ENCODE measurements at regions not wholly inside any gene's neighbourhood (a gene's known extent, or its start where the extent isn't known, plus 50 kb on each side); places are given as distances from the start of the nearest gene placed in this dataset.

DNA sequence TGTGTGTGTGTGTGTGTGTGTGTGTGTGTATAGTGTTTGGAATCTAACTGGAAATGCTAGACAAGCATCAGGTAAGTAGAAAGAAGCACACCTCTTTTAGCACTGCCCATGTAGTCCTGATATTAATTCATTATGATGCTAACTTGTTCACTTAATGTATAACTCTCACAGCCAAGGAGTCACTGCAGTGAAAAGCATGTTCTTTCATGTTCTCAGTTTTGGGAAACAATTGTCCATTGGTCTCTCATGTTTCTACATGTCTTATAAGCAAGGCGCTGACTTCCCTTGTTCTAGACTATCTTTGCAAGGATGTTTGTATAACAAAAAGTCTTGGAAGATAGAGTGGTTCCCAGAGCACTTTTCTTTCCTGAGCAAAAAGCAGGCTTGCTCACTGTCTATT is 148.8 kb upstream of the TNPO1 start (continued):
- no peak for TF ChIP-seq RNF2 (IDR thresholded peaks at IDR 0.05; ENCODE audit: borderline replicate concordance, low read depth, low read length, missing control alignments, poor library complexity, severe bottlenecking)
- no peak for TF ChIP-seq CEBPB (IDR thresholded peaks at IDR 0.05; ENCODE audit: low read depth, low read length)
- TF ChIP-seq RAD21 (IDR thresholded peaks at IDR 0.05 in 1 of 2, conservative IDR thresholded peaks at IDR 0.05 in 1 of 2; ENCODE audit: low read depth in 2 of 2, low read length in 2 of 2) = no peak
- no peak for TF ChIP-seq TCF12 (IDR thresholded peaks at IDR 0.05; ENCODE audit: low read depth, low read length)
- no peak for TF ChIP-seq ATF3 (IDR thresholded peaks at IDR 0.05; ENCODE audit: insufficient read depth, low read depth, low read length)
- no peak for TF ChIP-seq ASH2L (IDR thresholded peaks at IDR 0.05; ENCODE audit: low read length)

Data from H1 (cell line).